Loucy (cell line): ENCODE measurements at regions not wholly inside any gene's neighbourhood (a gene's known extent, or its start where the extent isn't known, plus 50 kb on each side); places are given as distances from the start of the nearest gene placed in this dataset.

Experiments
- CTCF ChIP-seq: fragments of 200-600 bp; sonication (generic); conservative IDR thresholded peaks from 2 replicates; pipeline ENCODE4 v1.5.1; 2014; ENCODE audit warnings: mild to moderate bottlenecking, antibody characterized with exemption, low read length
- EZH2phosphoT487 ChIP-seq: fragments of 200-600 bp; IDR thresholded peaks from 2 replicates; pipeline ENCODE4 v1.6.1; 2018; ENCODE audit warnings: antibody characterized with exemption, mild to moderate bottlenecking, moderate library complexity, borderline replicate concordance

- no peak for TF ChIP-seq CTCF
- no peak for TF ChIP-seq EZH2phosphoT487
Observed at GRCh38 chr2:172285010-172285621, 142.3 kb upstream of the ITGA6 start.
